Right cardiac atrium (tissue), 5 donors: ENCODE measurements at regions not wholly inside any gene's neighbourhood (a gene's known extent, or its start where the extent isn't known, plus 50 kb on each side); places are given as distances from the start of the nearest gene placed in this dataset.

Experiments
- ATAC-seq, 2 donors: fragments of 200-7000 bp; cut with Tn5 transposase; one replicate each; pipeline versions ENCODE4 v1.8.0 to v1.9.1; 2020; ENCODE audit warnings: moderate library complexity in 2 of 2, mild to moderate bottlenecking in 1 of 2
- DNase-seq, 3 donors: peaks; one replicate each; pipeline ENCODE4 v3.0.0-alpha.2; 2020
- H3K27ac ChIP-seq: one replicate; pipeline ENCODE4 v1.5.1; 2013; ENCODE audit warnings: mild to moderate bottlenecking, low read length, control low read depth, moderate library complexity
- H3K27me3 ChIP-seq: one replicate; pipeline ENCODE4 v1.6.1; 2013; ENCODE audit not compliant: control insufficient read depth, insufficient read depth
- H3K4me1 ChIP-seq: one replicate; pipeline ENCODE4 v1.6.1; 2013; ENCODE audit warnings: low read length; ENCODE audit not compliant: control insufficient read depth, insufficient read depth
- H3K4me3 ChIP-seq: one replicate; pipeline ENCODE4 v1.5.1; 2013; ENCODE audit warnings: low read length, control low read depth
- H3K9me3 ChIP-seq: one replicate; pipeline ENCODE4 v1.6.1; 2013; ENCODE audit warnings: low read length; ENCODE audit not compliant: control insufficient read depth
- WGBS: extraction: QIAGEN DNeasy Blood & Tissue Kit; methylation state at CpG from one replicate; pipeline ENCODE4 v1.1.7; 2013; 5-methylcytosine and 5-hydroxymethylcytosine counted together
- intact Hi-C, 4 donors: fragments of 100-400 bp; cut with DNase I; formaldehyde crosslinking; loops; one replicate each; pipeline versions ENCODE4 v1.11.0 to v1.14.0; 2022 to 2023
- donor health status: healthy with polysubstance abuse.
- donor health status: DM: no; HTN: yes; CAD: no.
- donor health status: DM: no; HTN: no; CAD: no.
- donor health status: DM: no; HTN: yes; CAD: no; lungs with severe emphysema.
- donor health status: DM: yes; HTN: yes; CAD: no.

- ATAC-seq: no peak
- no peak for DNase-seq
- Histone ChIP-seq H3K4me3 (no peak overlapping the region), H3K4me1 (peaks cover 11% of the 10 kb centered on the region), H3K27ac (peak overlapping the region; percentile 25), H3K9me3 (no peaks in the 10 kb centered on the region), H3K27me3 (no peaks in the 10 kb centered on the region)
- 63% methylated on average over 2 of the region's 2 CpGs for WGBS
- intact Hi-C loops: no loop called here
Measured at GRCh38 chr1:221337106-221337505, 404.8 kb downstream of the DUSP10 start.

- no peak overlapping the region for H3K27ac ChIP-seq
- no peak overlapping the region for H3K4me3 ChIP-seq
- DNase-seq: no peak
- H3K9me3 ChIP-seq: no peaks in the 10 kb centered on the region
- intact Hi-C loops: no loop called here
- no peak for ATAC-seq
- H3K27me3 ChIP-seq: no peaks in the 10 kb centered on the region
- H3K4me1 ChIP-seq: no peaks in the 10 kb centered on the region
Measured at GRCh38 chr1:221343136-221343535, 398.8 kb downstream of the DUSP10 start.

GRCh38 chr1:221343607-221344006 is 398.3 kb downstream of the DUSP10 start:
- Histone ChIP-seq H3K4me1 (no peaks in the 10 kb centered on the region), H3K27me3 (no peaks in the 10 kb centered on the region), H3K4me3 (no peak overlapping the region), H3K9me3 (no peaks in the 10 kb centered on the region), H3K27ac (no peak overlapping the region)
- DNase-seq (no peak), ATAC-seq (no peak)
- intact Hi-C loops: no loop called here
- 72% methylated on average over 3 of the region's 3 CpGs for WGBS

GRCh38 chr1:221344693-221345092 is 397.2 kb downstream of the DUSP10 start:
- H3K27ac ChIP-seq: no peak overlapping the region
- no peak overlapping the region for H3K4me3 ChIP-seq
- no peaks in the 10 kb centered on the region for H3K27me3 ChIP-seq
- H3K9me3 ChIP-seq: no peaks in the 10 kb centered on the region
- WGBS: 87% methylated on average over 1 of the region's 1 CpG
- ATAC-seq (no peak), DNase-seq (no peak)
- H3K4me1 ChIP-seq: no peaks in the 10 kb centered on the region
- intact Hi-C loops: no loop called here

- Histone ChIP-seq H3K27ac (no peak overlapping the region), H3K27me3 (no peaks in the 10 kb centered on the region), H3K9me3 (no peaks in the 10 kb centered on the region), H3K4me1 (no peaks in the 10 kb centered on the region), H3K4me3 (no peak overlapping the region)
- DNase-seq (no peak), ATAC-seq (no peak)
- 64% methylated on average over 2 of the region's 2 CpGs for WGBS
- intact Hi-C loops: no loop called here
Measured at GRCh38 chr1:221347706-221348105, 394.2 kb downstream of the DUSP10 start.

- intact Hi-C loops: no loop called here
- DNase-seq: no peak
- 68% methylated on average over 1 of the region's 1 CpG for WGBS
Measured at GRCh38 chr1:221350091-221350490, 391.8 kb downstream of the DUSP10 start.

GRCh38 chr1:221356693-221357092 is 385.2 kb downstream of the DUSP10 start:
- Histone ChIP-seq H3K27me3 (no peaks in the 10 kb centered on the region), H3K27ac (no peak overlapping the region), H3K9me3 (no peaks in the 10 kb centered on the region), H3K4me3 (no peak overlapping the region), H3K4me1 (no peaks in the 10 kb centered on the region)
- DNase-seq (no peak), ATAC-seq (no peak)
- 96% methylated on average over 1 of the region's 1 CpG for WGBS
- intact Hi-C loops: no loop called here

More at GRCh38 chr1:221350091-221350490, 391.8 kb downstream of the DUSP10 start:
- Histone ChIP-seq H3K27ac (no peak overlapping the region), H3K4me3 (no peak overlapping the region), H3K27me3 (no peaks in the 10 kb centered on the region), H3K9me3 (no peaks in the 10 kb centered on the region), H3K4me1 (no peaks in the 10 kb centered on the region)
- ATAC-seq: no peak

- DNase-seq (no peak), ATAC-seq (no peak)
- H3K4me1 ChIP-seq: no peaks in the 10 kb centered on the region
- H3K27ac ChIP-seq: no peak overlapping the region
- intact Hi-C loops: no loop called here
- no peaks in the 10 kb centered on the region for H3K9me3 ChIP-seq
- H3K27me3 ChIP-seq: no peaks in the 10 kb centered on the region
- H3K4me3 ChIP-seq: no peak overlapping the region
- 79% methylated on average over 2 of the region's 2 CpGs for WGBS
Measured at GRCh38 chr1:221363039-221363438, 378.9 kb downstream of the DUSP10 start.

GRCh38 chr1:221366495-221367110 is 375.3 kb downstream of the DUSP10 start:
- H3K27ac ChIP-seq: no peak overlapping the region
- no peaks in the 10 kb centered on the region for H3K27me3 ChIP-seq
- H3K9me3 ChIP-seq: no peaks in the 10 kb centered on the region
- H3K4me3 ChIP-seq: no peak overlapping the region
- WGBS: 73% methylated on average over 3 of the region's 3 CpGs
- intact Hi-C loops: no loop called here
- no peak for ATAC-seq
- H3K4me1 ChIP-seq: no peaks in the 10 kb centered on the region
- no peak for DNase-seq

- ATAC-seq (no peak), DNase-seq (no peak)
- no peaks in the 10 kb centered on the region for H3K9me3 ChIP-seq
- 81% methylated on average over 3 of the region's 3 CpGs for WGBS
- no peaks in the 10 kb centered on the region for H3K4me1 ChIP-seq
- H3K27me3 ChIP-seq: no peaks in the 10 kb centered on the region
- no peak overlapping the region for H3K4me3 ChIP-seq
- intact Hi-C loops: no loop called here
- no peak overlapping the region for H3K27ac ChIP-seq
Measured at GRCh38 chr1:221371705-221372104, 370.2 kb downstream of the DUSP10 start.

GRCh38 chr1:221373795-221374194 is 368.1 kb downstream of the DUSP10 start:
- ATAC-seq (no peak), DNase-seq (no peak)
- H3K4me1 ChIP-seq: no peaks in the 10 kb centered on the region
- no peaks in the 10 kb centered on the region for H3K27me3 ChIP-seq
- H3K4me3 ChIP-seq: no peak overlapping the region
- 98% methylated on average over 1 of the region's 1 CpG for WGBS
- intact Hi-C loops: no loop called here
- no peaks in the 10 kb centered on the region for H3K9me3 ChIP-seq
- H3K27ac ChIP-seq: no peak overlapping the region

- no peaks in the 10 kb centered on the region for H3K4me1 ChIP-seq
- intact Hi-C loops: no loop called here
- whole genome bisulfite sequencing: 88% methylated on average over 5 of the region's 5 CpGs
Measured at GRCh38 chr1:221376286-221376685, 365.6 kb downstream of the DUSP10 start.

More at GRCh38 chr1:221376286-221376685, 365.6 kb downstream of the DUSP10 start:
- DNase-seq: no peak
- no peaks in the 10 kb centered on the region for H3K9me3 ChIP-seq
- no peak overlapping the region for H3K4me3 ChIP-seq
- no peak for ATAC-seq
- H3K27me3 ChIP-seq: no peaks in the 10 kb centered on the region
- H3K27ac ChIP-seq: no peak overlapping the region
